Gastrocnemius medialis (tissue), 4 donors: ENCODE measurements at regions not wholly inside any gene's neighbourhood (a gene's known extent, or its start where the extent isn't known, plus 50 kb on each side); places are given as distances from the start of the nearest gene placed in this dataset.

Experiments used
- ATAC-seq, 2 donors: fragments of 150-250 bp; one replicate each; pipeline ENCODE4 v1.9.1; 2016
- DNase-seq, 2 donors: peaks; one replicate each; pipeline ENCODE4 v3.0.0-alpha.2; 2019
- H3K27ac ChIP-seq, 4 donors: fragments of 200-600 bp; sonication (generic); 1 replicate in 1 of 4; 2 replicates in 3 of 4; pipeline ENCODE4 v1.5.1; 2016 to 2018; ENCODE audit warnings: mild to moderate bottlenecking in 2 of 4, moderate library complexity in 1 of 4
- H3K27me3 ChIP-seq, 3 donors: fragments of 200-600 bp; sonication (generic) in 2 of 3; 1 replicate in 1 of 3; 2 replicates in 2 of 3; pipeline versions ENCODE4 v1.5.1 to v1.6.0; 2016 to 2019; ENCODE audit warnings: mild to moderate bottlenecking in 1 of 3, moderate library complexity in 1 of 3
- H3K36me3 ChIP-seq, 2 donors: fragments of 200-600 bp; sonication (generic) in 1 of 2; one replicate each; pipeline ENCODE4 v1.5.1; 2017 to 2018
- H3K4me1 ChIP-seq, 2 donors: fragments of 200-600 bp; sonication (generic) in 1 of 2; one replicate each; pipeline ENCODE4 v1.5.1; 2016 to 2017; ENCODE audit warnings: mild to moderate bottlenecking in 2 of 2
- H3K4me3 ChIP-seq, 4 donors: fragments of 200-600 bp; sonication (generic) in 3 of 4; 1 replicate in 1 of 4; 2 replicates in 3 of 4; pipeline ENCODE4 v1.5.1; 2016 to 2019; ENCODE audit warnings: mild to moderate bottlenecking in 2 of 4
- H3K9me3 ChIP-seq, 3 donors: fragments of 200-600 bp; sonication (generic) in 2 of 3; 1 replicate in 1 of 3; 2 replicates in 2 of 3; pipeline ENCODE4 v1.5.1; 2016 to 2019
- CTCF ChIP-seq, 5 experiments: fragments of 450-650 bp in 3 of 5; fragments of 200-600 bp in 2 of 5; sonication (generic) in 2 of 5; IDR thresholded peaks in 4 of 5; conservative IDR thresholded peaks in 1 of 5; 1 replicate in 4 of 5; 2 replicates in 1 of 5; pipeline ENCODE4 v1.5.1; 2016 to 2019; ENCODE audit warnings: antibody characterized with exemption in 5 of 5, mild to moderate bottlenecking in 3 of 5, moderate library complexity in 3 of 5
- POLR2A ChIP-seq, 2 donors: fragments of 450-650 bp; IDR thresholded peaks; one replicate each; pipeline ENCODE4 v1.6.1; 2017; ENCODE audit warnings: antibody characterized with exemption in 2 of 2, mild to moderate bottlenecking in 2 of 2, moderate library complexity in 2 of 2
- in situ Hi-C, 4 donors: fragments of 200-750 bp; cut with MboI; loops; one replicate each; pipeline versions ENCODE4 v1.15.0 to v1.8.0; 2017; ENCODE audit warnings: low sequenced_read_pairs in 4 of 4
- intact Hi-C: fragments of 100-400 bp; cut with DNase I; formaldehyde crosslinking; loops from one replicate; pipeline ENCODE4 v1.15.1; 2023; ENCODE audit warnings: low total_unique reads

DNA sequence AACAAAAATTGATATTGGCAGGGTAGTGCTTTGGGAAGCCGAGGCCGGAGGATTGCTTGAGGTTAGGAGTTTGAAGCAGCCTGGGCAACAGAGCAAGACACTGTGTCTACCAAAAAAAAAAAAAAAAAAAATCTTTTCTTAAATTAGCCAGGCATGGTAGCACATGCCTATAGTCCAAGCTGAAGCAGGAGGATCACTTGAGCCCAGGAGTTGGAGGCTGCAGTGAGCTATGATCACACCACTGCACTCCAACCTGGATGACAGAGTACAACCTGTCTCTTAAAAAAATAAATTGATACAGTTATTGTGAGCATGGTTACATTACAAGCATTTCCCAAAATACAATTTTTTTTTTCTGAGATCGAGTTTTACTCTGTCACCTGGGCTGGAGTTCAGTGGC, 59.4 kb upstream of the SVIL start:
- Histone ChIP-seq H3K36me3 (no peaks in the 10 kb centered on the region), H3K27me3 (no peaks in the 10 kb centered on the region), H3K4me1 (peaks cover 23 to 28% of the 10 kb centered on the region in 2 donors), H3K4me3 (no peak overlapping the region), H3K9me3 (no peaks in the 10 kb centered on the region), H3K27ac (no peak overlapping the region)
- TF ChIP-seq POLR2A (IDR thresholded peaks at IDR 0.05) (no peak), CTCF (IDR thresholded peaks at IDR 0.05 in 4 of 5, conservative IDR thresholded peaks at IDR 0.05 in 1 of 5) (no peak)
- in situ Hi-C loops = no loop called here
- DNase-seq (no peak), ATAC-seq (no peak)
- intact Hi-C loops = no loop called here

DNA sequence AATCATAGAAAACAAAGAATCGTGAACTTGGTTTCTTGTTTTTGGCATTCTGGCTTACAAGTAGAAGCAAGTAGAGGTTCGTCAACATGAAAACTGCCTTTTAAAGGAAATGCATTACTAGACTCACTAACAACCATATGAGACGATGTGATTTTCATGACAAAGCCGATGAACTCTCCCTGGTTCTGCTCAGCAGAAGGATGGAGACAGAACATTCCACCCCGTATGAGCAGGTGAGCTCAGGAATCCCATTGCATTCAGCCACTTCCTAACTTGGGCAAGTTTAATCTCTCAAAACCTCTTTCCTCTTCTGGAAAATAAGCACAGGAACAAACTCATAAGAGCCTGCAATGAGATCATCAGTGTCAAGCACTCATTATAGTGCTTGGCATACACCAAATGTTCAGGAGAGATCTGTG, 57.4 kb upstream of the SVIL start:
- no peak for DNase-seq
- no peak for TF ChIP-seq CTCF (IDR thresholded peaks at IDR 0.05 in 4 of 5, conservative IDR thresholded peaks at IDR 0.05 in 1 of 5)
- TF ChIP-seq POLR2A (IDR thresholded peaks at IDR 0.05) = no peak
- in situ Hi-C loops (no loop called here), intact Hi-C loops (no loop called here)
- Histone ChIP-seq H3K4me3 (peak overlapping the region in 2 of 4 donors; percentile 0 to 3), H3K4me1 (peaks cover 34 to 35% of the 10 kb centered on the region in 2 donors), H3K36me3 (no peaks in the 10 kb centered on the region), H3K9me3 (no peaks in the 10 kb centered on the region), H3K27ac (peak overlapping the region; percentile 29 to 53 (median 48)), H3K27me3 (no peaks in the 10 kb centered on the region)
- peak in 1 of 2 donors; percentile 23 for ATAC-seq

GRCh38 chr10:29691564-29692072, 56.8 kb upstream of the SVIL start:
- H3K4me3 ChIP-seq = peak overlapping the region in 2 of 4 donors; percentile 0 to 3
- peak overlapping the region; percentile 29 to 53 (median 48) for H3K27ac ChIP-seq
- no peak for TF ChIP-seq POLR2A (IDR thresholded peaks at IDR 0.05)
- no peak for TF ChIP-seq CTCF (IDR thresholded peaks at IDR 0.05 in 4 of 5, conservative IDR thresholded peaks at IDR 0.05 in 1 of 5)
- H3K9me3 ChIP-seq = no peaks in the 10 kb centered on the region
- ATAC-seq = peak; percentile 25 to 49
- no peak for DNase-seq
- intact Hi-C loops = no loop called here
- in situ Hi-C loops = no loop called here
- H3K27me3 ChIP-seq = no peaks in the 10 kb centered on the region
- no peaks in the 10 kb centered on the region for H3K36me3 ChIP-seq
- peaks cover 34 to 35% of the 10 kb centered on the region in 2 donors for H3K4me1 ChIP-seq

- no peak for ATAC-seq
- intact Hi-C loops = no loop called here
- Histone ChIP-seq H3K9me3 (no peaks in the 10 kb centered on the region), H3K27me3 (no peaks in the 10 kb centered on the region), H3K4me3 (no peak overlapping the region), H3K4me1 (peaks cover 30 to 35% of the 10 kb centered on the region in 2 donors), H3K36me3 (peaks cover 0 to 22% of the 10 kb centered on the region in 2 donors), H3K27ac (peak overlapping the region; percentile 4 to 32 (median 25))
- DNase-seq = no peak
- TF ChIP-seq POLR2A (IDR thresholded peaks at IDR 0.05) = no peak
- TF ChIP-seq CTCF (IDR thresholded peaks at IDR 0.05 in 4 of 5, conservative IDR thresholded peaks at IDR 0.05 in 1 of 5) = no peak
- in situ Hi-C loops = no loop called here
Observed at GRCh38 chr10:29689001-29689400, 54.2 kb upstream of the SVIL start.

- DNase-seq (no peak), ATAC-seq (peak in 1 of 2 donors; percentile 18)
- Histone ChIP-seq H3K4me3 (no peak overlapping the region), H3K27me3 (no peaks in the 10 kb centered on the region), H3K9me3 (no peaks in the 10 kb centered on the region), H3K4me1 (peaks cover 29 to 35% of the 10 kb centered on the region in 2 donors), H3K27ac (peak overlapping the region in 3 of 4 donors; percentile 19 to 32 (median 21)), H3K36me3 (peaks cover 0 to 22% of the 10 kb centered on the region in 2 donors)
- in situ Hi-C loops (no loop called here), intact Hi-C loops (no loop called here)
- TF ChIP-seq POLR2A (IDR thresholded peaks at IDR 0.05) (no peak), CTCF (IDR thresholded peaks at IDR 0.05 in 4 of 5, conservative IDR thresholded peaks at IDR 0.05 in 1 of 5) (no peak)
Observed at GRCh38 chr10:29688230-29688661, 53.5 kb upstream of the SVIL start.
